ENCODE measurements at regions not wholly inside any gene's neighbourhood (a gene's known extent, or its start where the extent isn't known, plus 50 kb on each side); places are given as distances from the start of the nearest gene placed in this dataset.
"Not testable (repeated sequence)": the region's sequence is repeated elsewhere in the genome, so short reads cannot be mapped to it uniquely, and the experiment has no call there.

- H3K9ac ChIP-seq (ENCODE audit: insufficient read length): no peak overlapping the region
- H3K9me3 ChIP-seq (ENCODE audit: low read depth, low read length): no peaks in the 10 kb centered on the region
- H3K36me3 ChIP-seq (ENCODE audit: insufficient read depth, low read length): no peaks in the 10 kb centered on the region
- DNase-seq (ENCODE audit: low read depth, low spot score): no peak
- H3K4me3 ChIP-seq: no peak overlapping the region
- H3K27ac ChIP-seq: no peak overlapping the region
- TF ChIP-seq EZH2 (IDR thresholded peaks at IDR 0.05) (no peak), FOXP2 (optimal IDR thresholded peaks at IDR 0.05; ENCODE audit: control extremely low read depth, extremely low read length, insufficient read depth) (no peak), POLR2AphosphoS5 (IDR thresholded peaks at IDR 0.05; ENCODE audit: borderline replicate concordance, low read depth, low read length) (no peak)
Measured at GRCh38 chr7:69276011-69276729, 322.1 kb upstream of the AUTS2 start.

GRCh38 chr7:69277366-69277765 is 320.9 kb upstream of the AUTS2 start:
- no peak overlapping the region for H3K4me3 ChIP-seq
- TF ChIP-seq EZH2 (IDR thresholded peaks at IDR 0.05) (no peak), POLR2AphosphoS5 (IDR thresholded peaks at IDR 0.05; ENCODE audit: borderline replicate concordance, low read depth, low read length) (no peak), FOXP2 (optimal IDR thresholded peaks at IDR 0.05; ENCODE audit: control extremely low read depth, extremely low read length, insufficient read depth) (no peak)
- no peak overlapping the region for H3K9ac ChIP-seq (ENCODE audit: insufficient read length)
- no peak for DNase-seq (ENCODE audit: low read depth, low spot score)
- no peaks in the 10 kb centered on the region for H3K36me3 ChIP-seq (ENCODE audit: insufficient read depth, low read length)
- H3K9me3 ChIP-seq (ENCODE audit: low read depth, low read length): no peaks in the 10 kb centered on the region
- H3K27ac ChIP-seq: no peak overlapping the region

- H3K9me3 ChIP-seq (ENCODE audit: low read depth, low read length): no peaks in the 10 kb centered on the region
Measured at GRCh38 chr7:69282946-69283345, 315.3 kb upstream of the AUTS2 start.

DNA sequence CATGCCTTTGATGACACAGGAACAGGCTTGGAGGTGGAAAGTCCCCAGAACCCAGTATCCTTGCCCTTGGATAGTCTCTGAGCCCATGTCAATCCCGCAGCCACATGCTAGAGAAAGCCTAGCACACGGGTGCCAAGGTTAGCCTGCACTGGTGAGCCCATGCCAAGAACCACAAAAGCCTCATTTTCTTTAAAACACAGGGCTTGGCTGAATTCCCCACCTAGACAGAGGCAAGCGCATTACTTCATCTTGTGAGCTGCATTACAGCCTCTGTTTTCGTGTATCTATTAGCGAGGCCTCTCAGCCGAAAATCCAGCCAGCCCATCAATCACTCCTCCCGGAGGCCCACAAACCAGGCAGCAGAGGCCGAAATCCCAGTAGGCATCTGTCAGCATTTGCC is 314.9 kb upstream of the AUTS2 start:
- H3K9ac ChIP-seq (ENCODE audit: insufficient read length): no peak overlapping the region
- TF ChIP-seq FOXP2 (optimal IDR thresholded peaks at IDR 0.05; ENCODE audit: control extremely low read depth, extremely low read length, insufficient read depth): no peak
- TF ChIP-seq EZH2 (IDR thresholded peaks at IDR 0.05): no peak
- no peak for TF ChIP-seq POLR2AphosphoS5 (IDR thresholded peaks at IDR 0.05; ENCODE audit: borderline replicate concordance, low read depth, low read length)

More at GRCh38 chr7:69282946-69283345, 315.3 kb upstream of the AUTS2 start:
- Histone ChIP-seq H3K27ac (no peak overlapping the region), H3K9ac (ENCODE audit: insufficient read length) (no peak overlapping the region), H3K36me3 (ENCODE audit: insufficient read depth, low read length) (no peaks in the 10 kb centered on the region), H3K4me3 (no peak overlapping the region)
- TF ChIP-seq POLR2AphosphoS5 (IDR thresholded peaks at IDR 0.05; ENCODE audit: borderline replicate concordance, low read depth, low read length) (no peak), EZH2 (IDR thresholded peaks at IDR 0.05) (no peak), FOXP2 (optimal IDR thresholded peaks at IDR 0.05; ENCODE audit: control extremely low read depth, extremely low read length, insufficient read depth) (no peak)
- no peak for DNase-seq (ENCODE audit: low read depth, low spot score)

GRCh38 chr7:69285854-69286253 is 312.4 kb upstream of the AUTS2 start:
- Histone ChIP-seq H3K9me3 (ENCODE audit: low read depth, low read length) (no peaks in the 10 kb centered on the region), H3K36me3 (ENCODE audit: insufficient read depth, low read length) (no peaks in the 10 kb centered on the region), H3K9ac (ENCODE audit: insufficient read length) (no peak overlapping the region), H3K27ac (no peak overlapping the region), H3K4me3 (no peak overlapping the region)
- DNase-seq (ENCODE audit: low read depth, low spot score): no peak
- TF ChIP-seq POLR2AphosphoS5 (IDR thresholded peaks at IDR 0.05; ENCODE audit: borderline replicate concordance, low read depth, low read length): no peak
- TF ChIP-seq EZH2 (IDR thresholded peaks at IDR 0.05): no peak
- no peak for TF ChIP-seq FOXP2 (optimal IDR thresholded peaks at IDR 0.05; ENCODE audit: control extremely low read depth, extremely low read length, insufficient read depth)

More for the DNA sequence above, 314.9 kb upstream of the AUTS2 start:
- Histone ChIP-seq H3K4me3 (no peak overlapping the region), H3K27ac (no peak overlapping the region), H3K36me3 (ENCODE audit: insufficient read depth, low read length) (no peaks in the 10 kb centered on the region), H3K9me3 (ENCODE audit: low read depth, low read length) (no peaks in the 10 kb centered on the region)
- DNase-seq (ENCODE audit: low read depth, low spot score): no peak

DNA sequence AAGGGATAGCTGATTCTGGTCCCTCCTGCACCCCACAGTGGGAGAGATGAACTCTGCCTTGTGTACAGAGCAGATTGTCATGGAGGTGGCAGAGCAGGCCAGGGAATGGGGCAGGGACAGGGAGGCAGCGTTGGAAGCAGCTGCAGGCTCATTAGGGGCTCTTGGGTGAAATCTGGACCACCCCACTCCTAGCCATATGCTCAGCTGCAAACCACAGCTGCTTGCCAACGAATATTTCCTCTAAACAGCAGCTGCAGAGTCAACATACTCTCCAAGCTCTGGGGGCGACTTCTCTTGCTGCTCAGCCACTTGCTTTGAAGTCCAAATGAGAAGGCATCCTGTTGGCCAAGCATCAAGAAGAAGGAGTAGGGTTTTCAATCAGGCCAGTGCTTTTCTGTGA is 302.3 kb upstream of the AUTS2 start:
- TF ChIP-seq POLR2AphosphoS5 (IDR thresholded peaks at IDR 0.05; ENCODE audit: borderline replicate concordance, low read depth, low read length) (no peak), EZH2 (IDR thresholded peaks at IDR 0.05) (no peak), FOXP2 (optimal IDR thresholded peaks at IDR 0.05; ENCODE audit: control extremely low read depth, extremely low read length, insufficient read depth) (no peak)
- no peaks in the 10 kb centered on the region for H3K9me3 ChIP-seq (ENCODE audit: low read depth, low read length)
- no peak overlapping the region for H3K4me3 ChIP-seq
- no peaks in the 10 kb centered on the region for H3K36me3 ChIP-seq (ENCODE audit: insufficient read depth, low read length)
- H3K9ac ChIP-seq (ENCODE audit: insufficient read length): no peak overlapping the region
- no peak overlapping the region for H3K27ac ChIP-seq
- DNase-seq (ENCODE audit: low read depth, low spot score): no peak

GRCh38 chr7:69301253-69301652 is 297.0 kb upstream of the AUTS2 start:
- H3K27ac ChIP-seq: no peak overlapping the region
- TF ChIP-seq EZH2 (IDR thresholded peaks at IDR 0.05) (no peak), FOXP2 (optimal IDR thresholded peaks at IDR 0.05; ENCODE audit: control extremely low read depth, extremely low read length, insufficient read depth) (no peak), POLR2AphosphoS5 (IDR thresholded peaks at IDR 0.05; ENCODE audit: borderline replicate concordance, low read depth, low read length) (no peak)
- no peaks in the 10 kb centered on the region for H3K36me3 ChIP-seq (ENCODE audit: insufficient read depth, low read length)
- H3K9me3 ChIP-seq (ENCODE audit: low read depth, low read length): no peaks in the 10 kb centered on the region
- no peak for DNase-seq (ENCODE audit: low read depth, low spot score)
- no peak overlapping the region for H3K9ac ChIP-seq (ENCODE audit: insufficient read length)
- H3K4me3 ChIP-seq: no peak overlapping the region

DNA sequence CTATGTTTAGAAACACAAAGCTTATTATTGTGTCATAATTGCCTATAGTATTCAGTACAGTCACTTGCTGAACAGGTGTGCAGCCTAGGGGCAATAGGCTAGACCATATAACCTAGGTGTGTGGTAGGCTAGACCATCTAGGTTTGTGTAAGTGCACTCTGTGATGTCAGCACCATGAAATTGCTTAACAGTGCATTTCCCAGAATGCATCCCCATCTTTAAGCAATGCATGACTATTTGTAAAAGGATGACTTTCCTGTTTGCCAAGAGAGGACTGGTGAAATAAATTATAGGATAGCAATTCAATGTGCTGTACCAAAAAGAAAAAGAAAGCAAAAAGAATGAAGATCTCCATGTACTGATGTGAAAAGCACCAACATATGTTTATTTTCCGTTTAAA is 288.7 kb upstream of the AUTS2 start:
- no peak overlapping the region for H3K9ac ChIP-seq (ENCODE audit: insufficient read length)
- H3K27ac ChIP-seq: no peak overlapping the region
- no peaks in the 10 kb centered on the region for H3K36me3 ChIP-seq (ENCODE audit: insufficient read depth, low read length)
- H3K9me3 ChIP-seq (ENCODE audit: low read depth, low read length): no peaks in the 10 kb centered on the region
- no peak overlapping the region for H3K4me3 ChIP-seq
- DNase-seq (ENCODE audit: low read depth, low spot score): no peak
- no peak for TF ChIP-seq POLR2AphosphoS5 (IDR thresholded peaks at IDR 0.05; ENCODE audit: borderline replicate concordance, low read depth, low read length)
- no peak for TF ChIP-seq EZH2 (IDR thresholded peaks at IDR 0.05)
- no peak for TF ChIP-seq FOXP2 (optimal IDR thresholded peaks at IDR 0.05; ENCODE audit: control extremely low read depth, extremely low read length, insufficient read depth)

- no peaks in the 10 kb centered on the region for H3K36me3 ChIP-seq (ENCODE audit: insufficient read depth, low read length)
- no peak overlapping the region for H3K27ac ChIP-seq
- H3K4me3 ChIP-seq: no peak overlapping the region
- H3K9ac ChIP-seq (ENCODE audit: insufficient read length): no peak overlapping the region
- no peaks in the 10 kb centered on the region for H3K9me3 ChIP-seq (ENCODE audit: low read depth, low read length)
- no peak for DNase-seq (ENCODE audit: low read depth, low spot score)
- TF ChIP-seq EZH2 (IDR thresholded peaks at IDR 0.05): no peak
- TF ChIP-seq POLR2AphosphoS5 (IDR thresholded peaks at IDR 0.05; ENCODE audit: borderline replicate concordance, low read depth, low read length): no peak
- no peak for TF ChIP-seq FOXP2 (optimal IDR thresholded peaks at IDR 0.05; ENCODE audit: control extremely low read depth, extremely low read length, insufficient read depth)
Measured at GRCh38 chr7:69311489-69311888, 286.8 kb upstream of the AUTS2 start.

DNA sequence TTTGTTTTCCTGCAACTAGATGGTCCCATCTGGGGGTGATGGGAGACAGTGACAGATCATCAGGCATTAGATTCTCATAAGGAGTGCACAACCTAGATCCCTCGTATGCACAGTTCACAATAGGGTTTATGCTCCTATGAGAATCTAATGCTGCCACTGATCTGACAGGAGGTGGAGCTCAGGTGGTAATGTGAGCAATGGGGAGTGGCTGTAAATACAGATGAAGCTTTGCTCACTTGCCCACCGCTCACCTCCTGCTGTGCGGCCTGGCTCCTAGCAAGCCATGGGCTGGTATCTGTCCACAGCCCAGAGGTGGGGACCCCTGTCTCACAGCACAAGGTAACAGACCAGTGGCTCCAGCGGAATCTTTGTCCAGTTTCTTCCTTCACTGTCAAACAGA is 284.4 kb upstream of the AUTS2 start:
- not testable (repeated sequence) for H3K27ac ChIP-seq; H3K9ac ChIP-seq (ENCODE audit: insufficient read length); DNase-seq (ENCODE audit: low read depth, low spot score); H3K9me3 ChIP-seq (ENCODE audit: low read depth, low read length); H3K4me3 ChIP-seq; H3K36me3 ChIP-seq (ENCODE audit: insufficient read depth, low read length)
